DOHH2 (cell line): ENCODE measurements at regions not wholly inside any gene's neighbourhood (a gene's known extent, or its start where the extent isn't known, plus 50 kb on each side); places are given as distances from the start of the nearest gene placed in this dataset.

Experiments
- H3F3A ChIP-seq: fragments of 200-600 bp; sonication (generic), shearing (Covaris generic); 2 replicates; pipeline ENCODE4 v1.6.0; 2016; ENCODE audit warnings: antibody characterized with exemption, mild to moderate bottlenecking; ENCODE audit not compliant: control insufficient read depth, insufficient read depth
- H3K27ac ChIP-seq: fragments of 200-600 bp; sonication (generic); 2 replicates; pipeline ENCODE4 v1.5.1; 2014; ENCODE audit warnings: low read depth, mild to moderate bottlenecking, low read length, moderate library complexity
- H3K27me3 ChIP-seq: fragments of 200-600 bp; sonication (generic); 2 replicates; pipeline ENCODE4 v1.6.1; 2014; ENCODE audit warnings: mild to moderate bottlenecking, low read length, mixed read lengths; ENCODE audit not compliant: control insufficient read depth
- H3K36me3 ChIP-seq: fragments of 200-600 bp; sonication (generic); 2 replicates; pipeline ENCODE4 v1.6.1; 2014; ENCODE audit warnings: mild to moderate bottlenecking, low read length, moderate library complexity, mixed read lengths; ENCODE audit not compliant: control insufficient read depth
- H3K4me1 ChIP-seq: fragments of 200-600 bp; sonication (generic); 2 replicates; pipeline ENCODE4 v1.6.1; 2014; ENCODE audit warnings: mild to moderate bottlenecking, low read length, mixed read lengths; ENCODE audit not compliant: control insufficient read depth
- H3K4me2 ChIP-seq: fragments of 200-600 bp; sonication (generic); 2 replicates; pipeline ENCODE4 v1.6.0; 2014; ENCODE audit warnings: mild to moderate bottlenecking, low read length, moderate library complexity
- H3K4me3 ChIP-seq: fragments of 200-600 bp; sonication (generic); 2 replicates; pipeline ENCODE4 v1.5.1; 2014; ENCODE audit warnings: mild to moderate bottlenecking, low read length, mixed read lengths
- H3K79me2 ChIP-seq: fragments of 200-600 bp; sonication (generic); 2 replicates; pipeline ENCODE4 v1.6.1; 2014; ENCODE audit warnings: mild to moderate bottlenecking, low read length, mixed read lengths; ENCODE audit not compliant: control insufficient read depth
- H3K9me2 ChIP-seq: fragments of 200-600 bp; sonication (generic); replicated peaks from 2 replicates; pipeline ENCODE4 v1.6.1; 2014; ENCODE audit warnings: mild to moderate bottlenecking, low read length, mixed read lengths; ENCODE audit not compliant: control insufficient read depth
- H3K9me3 ChIP-seq: fragments of 200-600 bp; sonication (generic); 2 replicates; pipeline ENCODE4 v1.6.1; 2014; ENCODE audit warnings: antibody characterized with exemption, low read length, mixed read lengths; ENCODE audit not compliant: control insufficient read depth, insufficient read depth
- H4K20me1 ChIP-seq: fragments of 200-600 bp; sonication (generic); 2 replicates; pipeline ENCODE4 v1.6.0; 2014; ENCODE audit warnings: low read depth, mild to moderate bottlenecking, antibody characterized with exemption, low read length, moderate library complexity; ENCODE audit not compliant: control insufficient read depth, insufficient read depth
- EZH2phosphoT487 ChIP-seq: fragments of 200-600 bp; sonication (generic); IDR thresholded peaks from 2 replicates; pipeline ENCODE4 v1.6.1; 2017; ENCODE audit warnings: borderline replicate concordance, mild to moderate bottlenecking, antibody characterized with exemption, low read length, moderate library complexity, mixed read lengths
- TF ChIP-seq, protein P1 (sequence below): fragments of 200-600 bp; sonication (generic); IDR thresholded peaks from one replicate; pipeline ENCODE4 v1.5.1; 2014; ENCODE audit warnings: antibody characterized with exemption, mild to moderate bottlenecking, low read depth, low read length; ENCODE audit not compliant: poor library complexity, severe bottlenecking

DNA sequence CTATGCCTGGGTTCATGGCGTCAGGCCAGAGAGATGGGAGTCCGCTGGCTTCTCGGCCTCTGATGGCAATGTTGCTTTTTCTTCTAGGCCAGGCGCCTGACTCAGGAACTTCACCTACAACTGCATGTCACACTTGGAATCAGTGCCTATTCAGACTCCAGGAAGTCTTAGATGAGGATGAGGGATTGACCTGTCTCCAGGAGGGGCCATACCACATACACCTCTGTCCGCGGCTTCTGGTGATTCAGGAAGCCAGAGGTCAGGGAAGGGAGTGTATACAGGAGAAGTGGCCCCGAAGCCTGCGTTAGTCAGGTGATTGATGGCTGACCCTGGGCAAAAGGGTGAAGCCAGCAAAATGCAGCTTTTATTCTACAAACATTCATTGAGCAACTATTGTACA, 109.1 kb upstream of the RMDN2 start:
- H3K27ac ChIP-seq: no peak overlapping the region
- H3K36me3 ChIP-seq: no peaks in the 10 kb centered on the region
- TF ChIP-seq EZH2phosphoT487: no peak
- TF ChIP-seq, protein P1, sequence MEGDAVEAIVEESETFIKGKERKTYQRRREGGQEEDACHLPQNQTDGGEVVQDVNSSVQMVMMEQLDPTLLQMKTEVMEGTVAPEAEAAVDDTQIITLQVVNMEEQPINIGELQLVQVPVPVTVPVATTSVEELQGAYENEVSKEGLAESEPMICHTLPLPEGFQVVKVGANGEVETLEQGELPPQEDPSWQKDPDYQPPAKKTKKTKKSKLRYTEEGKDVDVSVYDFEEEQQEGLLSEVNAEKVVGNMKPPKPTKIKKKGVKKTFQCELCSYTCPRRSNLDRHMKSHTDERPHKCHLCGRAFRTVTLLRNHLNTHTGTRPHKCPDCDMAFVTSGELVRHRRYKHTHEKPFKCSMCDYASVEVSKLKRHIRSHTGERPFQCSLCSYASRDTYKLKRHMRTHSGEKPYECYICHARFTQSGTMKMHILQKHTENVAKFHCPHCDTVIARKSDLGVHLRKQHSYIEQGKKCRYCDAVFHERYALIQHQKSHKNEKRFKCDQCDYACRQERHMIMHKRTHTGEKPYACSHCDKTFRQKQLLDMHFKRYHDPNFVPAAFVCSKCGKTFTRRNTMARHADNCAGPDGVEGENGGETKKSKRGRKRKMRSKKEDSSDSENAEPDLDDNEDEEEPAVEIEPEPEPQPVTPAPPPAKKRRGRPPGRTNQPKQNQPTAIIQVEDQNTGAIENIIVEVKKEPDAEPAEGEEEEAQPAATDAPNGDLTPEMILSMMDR: no peak
- no peaks in the 10 kb centered on the region for H3K9me2 ChIP-seq
- H3K27me3 ChIP-seq: no peaks in the 10 kb centered on the region; the same call in 1 of the 2 replicates
- no peaks in the 10 kb centered on the region for H3K4me1 ChIP-seq
- H3K79me2 ChIP-seq: no peaks in the 10 kb centered on the region
- H3K9me3 ChIP-seq: no peaks in the 10 kb centered on the region
- no peaks in the 10 kb centered on the region for H3F3A ChIP-seq
- H4K20me1 ChIP-seq: no peaks in the 10 kb centered on the region
- H3K4me3 ChIP-seq: no peak overlapping the region
- no peak overlapping the region for H3K4me2 ChIP-seq

DNA sequence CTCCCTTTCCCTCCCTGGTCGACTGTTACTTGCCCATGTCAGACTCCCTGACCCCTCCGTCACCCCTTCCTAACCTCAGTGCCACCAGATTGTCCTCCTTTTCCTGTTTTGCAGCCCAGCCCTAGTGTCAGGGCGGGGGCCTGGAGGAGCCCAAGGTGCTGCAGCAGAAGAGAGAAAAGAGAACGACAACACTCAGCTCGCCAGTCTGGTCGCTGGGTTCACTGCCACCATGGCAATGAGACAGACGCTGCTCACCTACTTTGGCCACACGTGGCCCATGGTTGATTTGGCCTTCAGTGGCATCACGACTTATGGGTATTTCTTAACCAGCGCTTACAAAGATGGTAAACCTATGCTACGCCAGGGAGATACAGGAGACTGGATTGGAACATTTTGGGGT, 108.4 kb upstream of the RMDN2 start:
- no peak overlapping the region for H3K4me2 ChIP-seq
- TF ChIP-seq, protein P1: no peak

DNA sequence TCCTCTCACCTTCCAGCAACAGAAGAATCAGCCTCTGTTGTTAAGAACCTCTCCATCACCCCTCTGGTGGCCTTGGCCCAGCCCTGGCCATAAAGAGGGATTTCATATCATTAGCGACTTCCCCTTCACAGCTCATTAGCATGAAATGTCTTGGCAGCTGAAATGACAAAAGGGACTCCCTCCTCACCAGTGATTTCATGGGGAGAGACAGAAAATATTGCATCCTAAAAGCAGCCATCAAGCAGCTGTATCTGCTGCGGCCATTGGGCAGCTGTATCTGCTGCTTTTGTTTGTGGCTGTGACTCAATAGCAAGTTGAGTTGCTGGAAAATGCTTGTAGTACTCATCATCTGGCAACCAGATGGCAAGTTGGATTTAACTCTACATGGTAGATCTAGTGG, 105.9 kb upstream of the RMDN2 start:
- no peak overlapping the region for H3K27ac ChIP-seq
- no peaks in the 10 kb centered on the region for H3K9me2 ChIP-seq
- 0 out of 2 replicates have a peak, but pooled peaks cover 4% of the 10 kb centered on the region for H3K27me3 ChIP-seq
- H4K20me1 ChIP-seq: no peaks in the 10 kb centered on the region
- TF ChIP-seq, protein P1: no peak
- TF ChIP-seq EZH2phosphoT487: no peak
- no peaks in the 10 kb centered on the region for H3K79me2 ChIP-seq
- no peaks in the 10 kb centered on the region for H3K9me3 ChIP-seq
- no peaks in the 10 kb centered on the region for H3F3A ChIP-seq
- no peaks in the 10 kb centered on the region for H3K36me3 ChIP-seq
- no peak overlapping the region for H3K4me3 ChIP-seq
- peaks cover 4% of the 10 kb centered on the region; the same call in 1 of the 2 replicates for H3K4me1 ChIP-seq
- no peak overlapping the region for H3K4me2 ChIP-seq

More for the DNA sequence above, 108.4 kb upstream of the RMDN2 start:
- Histone ChIP-seq H3F3A (no peaks in the 10 kb centered on the region), H3K9me2 (no peaks in the 10 kb centered on the region), H3K9me3 (no peaks in the 10 kb centered on the region), H3K4me1 (no peaks in the 10 kb centered on the region), H3K27me3 (no peaks in the 10 kb centered on the region; the same call in 1 of the 2 replicates), H4K20me1 (no peaks in the 10 kb centered on the region), H3K27ac (no peak overlapping the region), H3K36me3 (no peaks in the 10 kb centered on the region), H3K4me3 (no peak overlapping the region), H3K79me2 (no peaks in the 10 kb centered on the region)

DNA sequence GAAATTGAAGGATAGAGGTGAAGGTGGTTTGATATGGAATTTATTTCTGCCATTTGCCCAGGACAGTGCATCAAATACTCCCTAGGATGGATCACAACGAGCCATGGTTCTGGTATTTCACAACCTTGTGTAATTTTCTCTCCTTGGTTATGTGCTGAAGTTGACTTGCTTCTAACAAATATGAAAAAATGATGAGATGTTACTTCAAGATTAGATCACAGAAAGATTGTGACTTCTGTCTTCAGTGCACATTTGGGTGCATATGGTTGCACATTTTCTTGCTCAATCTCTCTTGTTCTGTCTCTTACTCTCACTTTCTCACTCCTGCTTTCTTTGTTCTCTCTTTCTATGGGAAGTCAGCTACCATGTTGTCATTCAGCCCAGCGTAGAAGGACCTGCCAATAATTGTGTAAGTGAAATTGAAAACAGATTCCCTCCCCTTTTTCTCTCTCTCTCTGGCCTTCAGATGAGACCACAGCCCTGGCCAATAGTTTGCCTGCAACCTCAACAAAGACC, 104.6 kb upstream of the RMDN2 start:
- Histone ChIP-seq H3K36me3 (no peaks in the 10 kb centered on the region), H3K9me2 (no peaks in the 10 kb centered on the region), H3K4me1 (peaks cover 4% of the 10 kb centered on the region; the same call in 1 of the 2 replicates), H3K4me2 (no peak overlapping the region), H3K27me3 (0 out of 2 replicates have a peak, but pooled peaks cover 4% of the 10 kb centered on the region), H3K4me3 (no peak overlapping the region), H4K20me1 (no peaks in the 10 kb centered on the region), H3F3A (no peaks in the 10 kb centered on the region), H3K27ac (no peak overlapping the region), H3K79me2 (no peaks in the 10 kb centered on the region), H3K9me3 (no peaks in the 10 kb centered on the region)
- no peak for TF ChIP-seq EZH2phosphoT487
- TF ChIP-seq, protein P1: no peak
